ENCODE measurements at regions not wholly inside any gene's neighbourhood (a gene's known extent, or its start where the extent isn't known, plus 50 kb on each side); places are given as distances from the start of the nearest gene placed in this dataset.

DNA sequence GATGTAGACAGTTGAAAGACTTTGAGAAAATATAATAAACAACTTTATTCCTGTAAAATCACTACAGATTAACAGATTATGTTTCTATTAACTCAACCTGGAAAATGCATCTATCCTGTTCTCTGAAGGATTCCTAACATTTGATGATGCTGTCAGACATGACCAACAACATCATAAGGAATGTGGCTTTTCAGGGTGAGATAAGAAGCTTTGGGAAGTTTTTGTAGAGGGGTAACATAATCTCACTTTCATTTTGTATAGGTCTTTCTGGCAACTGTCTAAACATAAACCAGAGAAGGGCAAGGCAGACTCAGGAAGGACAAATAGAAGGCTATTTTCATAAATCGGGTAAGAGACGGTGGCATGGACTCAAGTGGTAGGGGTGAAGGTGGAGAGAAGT, 112.2 kb downstream of the TES start:
- no peaks in the 10 kb centered on the region for H3K36me3 ChIP-seq (ENCODE audit: control insufficient read depth in 4 of 4, insufficient read depth in 4 of 4, low read length in 4 of 4)
- TF ChIP-seq, protein P1, sequence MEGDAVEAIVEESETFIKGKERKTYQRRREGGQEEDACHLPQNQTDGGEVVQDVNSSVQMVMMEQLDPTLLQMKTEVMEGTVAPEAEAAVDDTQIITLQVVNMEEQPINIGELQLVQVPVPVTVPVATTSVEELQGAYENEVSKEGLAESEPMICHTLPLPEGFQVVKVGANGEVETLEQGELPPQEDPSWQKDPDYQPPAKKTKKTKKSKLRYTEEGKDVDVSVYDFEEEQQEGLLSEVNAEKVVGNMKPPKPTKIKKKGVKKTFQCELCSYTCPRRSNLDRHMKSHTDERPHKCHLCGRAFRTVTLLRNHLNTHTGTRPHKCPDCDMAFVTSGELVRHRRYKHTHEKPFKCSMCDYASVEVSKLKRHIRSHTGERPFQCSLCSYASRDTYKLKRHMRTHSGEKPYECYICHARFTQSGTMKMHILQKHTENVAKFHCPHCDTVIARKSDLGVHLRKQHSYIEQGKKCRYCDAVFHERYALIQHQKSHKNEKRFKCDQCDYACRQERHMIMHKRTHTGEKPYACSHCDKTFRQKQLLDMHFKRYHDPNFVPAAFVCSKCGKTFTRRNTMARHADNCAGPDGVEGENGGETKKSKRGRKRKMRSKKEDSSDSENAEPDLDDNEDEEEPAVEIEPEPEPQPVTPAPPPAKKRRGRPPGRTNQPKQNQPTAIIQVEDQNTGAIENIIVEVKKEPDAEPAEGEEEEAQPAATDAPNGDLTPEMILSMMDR (IDR thresholded peaks at IDR 0.05; ENCODE audit: control extremely low read depth, extremely low read depth) = no peak
- H3K9me3 ChIP-seq (ENCODE audit: control insufficient read depth in 4 of 4, insufficient read depth in 3 of 4, low read length in 3 of 4) = no peaks in the 10 kb centered on the region
- H3K9ac ChIP-seq (ENCODE audit: insufficient read depth in 1 of 2, low read length in 2 of 2) = no peak overlapping the region
- ATAC-seq (ENCODE audit: insufficient read depth, low FRiP score) (no peak), DNase-seq (no peak)
- no peak overlapping the region for H3K27ac ChIP-seq (ENCODE audit: low read depth in 1 of 2, low read length in 1 of 2)
- H3K27me3 ChIP-seq (ENCODE audit: control insufficient read depth in 3 of 3, insufficient read depth in 3 of 3, low read length in 2 of 3) = no peaks in the 10 kb centered on the region
- no peak overlapping the region for H3K4me3 ChIP-seq
- 72 to 93% methylated on average over 2 of the region's 2 CpGs for WGBS, 2 donors
- peaks cover 0 to 9% (median 0%) of the 10 kb centered on the region in 5 donors for H3K4me1 ChIP-seq (ENCODE audit: control insufficient read depth in 5 of 5, insufficient read depth in 5 of 5, low read length in 5 of 5)

DNA sequence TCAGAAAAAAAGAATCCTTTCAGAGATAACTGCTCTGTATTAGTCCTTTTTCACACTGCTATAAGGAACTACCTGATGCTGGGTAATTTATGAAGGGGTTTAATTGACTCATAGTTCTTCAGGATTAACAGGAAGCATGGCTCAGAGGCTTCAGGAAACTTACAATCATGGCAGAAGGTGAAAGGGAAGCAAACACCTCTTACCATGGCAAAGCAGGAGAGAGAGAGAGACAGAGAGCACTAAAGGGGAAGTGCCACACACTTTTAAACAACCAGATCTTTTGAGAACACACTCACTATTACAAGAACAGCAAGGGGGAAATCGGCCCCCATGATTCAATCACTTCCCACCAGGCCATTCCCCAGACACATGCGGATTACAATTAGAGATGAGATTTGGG, 114.2 kb downstream of the TES start:
- no peak for ATAC-seq (ENCODE audit: insufficient read depth, low FRiP score)
- DNase-seq = no peak
- TF ChIP-seq, protein P1 (IDR thresholded peaks at IDR 0.05; ENCODE audit: control extremely low read depth, extremely low read depth) = no peak
- peaks cover 0 to 15% (median 9%) of the 10 kb centered on the region in 5 donors for H3K4me1 ChIP-seq (ENCODE audit: control insufficient read depth in 5 of 5, insufficient read depth in 5 of 5, low read length in 5 of 5)
- H3K36me3 ChIP-seq (ENCODE audit: control insufficient read depth in 4 of 4, insufficient read depth in 4 of 4, low read length in 4 of 4) = no peaks in the 10 kb centered on the region
- H3K27me3 ChIP-seq (ENCODE audit: control insufficient read depth in 3 of 3, insufficient read depth in 3 of 3, low read length in 2 of 3) = no peaks in the 10 kb centered on the region
- H3K4me3 ChIP-seq = no peak overlapping the region
- H3K9ac ChIP-seq (ENCODE audit: insufficient read depth in 1 of 2, low read length in 2 of 2) = no peak overlapping the region
- 81 to 94% methylated on average over 2 of the region's 2 CpGs for WGBS, 2 donors
- H3K27ac ChIP-seq (ENCODE audit: low read depth in 1 of 2, low read length in 1 of 2) = no peak overlapping the region
- H3K9me3 ChIP-seq (ENCODE audit: control insufficient read depth in 4 of 4, insufficient read depth in 3 of 4, low read length in 3 of 4) = no peaks in the 10 kb centered on the region

DNA sequence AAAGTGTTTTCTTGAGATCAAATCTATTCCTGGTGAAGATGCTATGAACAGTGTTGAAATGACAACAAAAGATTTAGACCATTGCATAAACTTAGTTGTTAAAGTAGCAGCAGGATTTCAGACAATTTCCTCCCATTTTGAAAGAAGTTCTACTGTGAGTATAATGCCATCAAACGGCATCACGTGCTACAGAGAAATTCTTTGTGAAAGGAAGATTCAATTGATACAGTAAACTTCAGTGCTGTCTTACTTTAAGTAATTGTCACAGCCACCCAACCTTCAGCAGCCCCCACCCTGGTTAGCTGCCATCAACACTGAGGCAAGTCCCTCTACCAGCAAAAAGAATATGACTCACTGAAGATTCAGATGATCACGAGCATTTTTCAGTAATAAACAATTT, 115.2 kb downstream of the TES start:
- Histone ChIP-seq H3K9me3 (ENCODE audit: control insufficient read depth in 4 of 4, insufficient read depth in 3 of 4, low read length in 3 of 4) (no peaks in the 10 kb centered on the region), H3K4me1 (ENCODE audit: control insufficient read depth in 5 of 5, insufficient read depth in 5 of 5, low read length in 5 of 5) (peaks cover 0 to 24% (median 15%) of the 10 kb centered on the region in 5 donors), H3K9ac (ENCODE audit: insufficient read depth in 1 of 2, low read length in 2 of 2) (no peak overlapping the region), H3K27ac (ENCODE audit: low read depth in 1 of 2, low read length in 1 of 2) (no peak overlapping the region), H3K4me3 (no peak overlapping the region), H3K27me3 (ENCODE audit: control insufficient read depth in 3 of 3, insufficient read depth in 3 of 3, low read length in 2 of 3) (no peaks in the 10 kb centered on the region), H3K36me3 (ENCODE audit: control insufficient read depth in 4 of 4, insufficient read depth in 4 of 4, low read length in 4 of 4) (no peaks in the 10 kb centered on the region)
- DNase-seq (no peak), ATAC-seq (ENCODE audit: insufficient read depth, low FRiP score) (no peak)
- TF ChIP-seq, protein P1 (IDR thresholded peaks at IDR 0.05; ENCODE audit: control extremely low read depth, extremely low read depth) = no peak
- WGBS, 2 donors = 89 to 90% methylated on average over 3 of the region's 3 CpGs

DNA sequence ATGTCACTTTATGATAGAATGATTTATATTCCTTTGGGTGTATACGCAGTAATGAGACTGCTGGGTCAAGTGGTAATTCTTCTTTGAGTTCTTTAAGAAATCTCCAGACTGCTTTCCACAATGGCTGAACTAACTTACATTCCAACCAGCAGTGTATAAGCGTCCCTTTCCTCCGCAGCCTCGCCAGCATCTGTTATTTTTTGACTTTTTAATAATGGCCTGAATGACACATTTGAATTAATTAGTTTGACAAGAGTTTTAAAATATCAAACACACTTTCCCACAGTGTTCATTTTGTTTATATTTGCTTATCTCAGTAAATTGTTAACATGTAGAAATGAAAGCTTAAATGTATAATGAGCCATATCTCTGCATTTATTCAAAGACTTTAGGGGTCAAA, 116.8 kb downstream of the TES start:
- Histone ChIP-seq H3K27ac (ENCODE audit: low read depth in 1 of 2, low read length in 1 of 2) (no peak overlapping the region), H3K36me3 (ENCODE audit: control insufficient read depth in 4 of 4, insufficient read depth in 4 of 4, low read length in 4 of 4) (no peaks in the 10 kb centered on the region), H3K9ac (ENCODE audit: insufficient read depth in 1 of 2, low read length in 2 of 2) (no peak overlapping the region), H3K27me3 (ENCODE audit: control insufficient read depth in 3 of 3, insufficient read depth in 3 of 3, low read length in 2 of 3) (no peaks in the 10 kb centered on the region), H3K4me3 (no peak overlapping the region), H3K4me1 (ENCODE audit: control insufficient read depth in 5 of 5, insufficient read depth in 5 of 5, low read length in 5 of 5) (peaks cover 0 to 39% (median 15%) of the 10 kb centered on the region in 5 donors), H3K9me3 (ENCODE audit: control insufficient read depth in 4 of 4, insufficient read depth in 3 of 4, low read length in 3 of 4) (no peaks in the 10 kb centered on the region)
- TF ChIP-seq, protein P1 (IDR thresholded peaks at IDR 0.05; ENCODE audit: control extremely low read depth, extremely low read depth) = no peak
- peak in 2 of 3 donors; percentile 40 to 46 for DNase-seq
- WGBS, 2 donors = 88 to 91% methylated on average over 4 of the region's 4 CpGs
- no peak for ATAC-seq (ENCODE audit: insufficient read depth, low FRiP score)
